HG03565 (cell line): ENCODE measurements at regions not wholly inside any gene's neighbourhood (a gene's known extent, or its start where the extent isn't known, plus 50 kb on each side); places are given as distances from the start of the nearest gene placed in this dataset.
"Not testable (repeated sequence)": the region's sequence is repeated elsewhere in the genome, so short reads cannot be mapped to it uniquely, and the experiment has no call there.

Source experiments
- ATAC-seq: cut with Tn5 transposase; IDR thresholded peaks from one replicate; pipeline ENCODE4 v1.9.1; 2021; ENCODE audit warnings: mild to moderate bottlenecking, moderate library complexity; ENCODE audit not compliant: unreplicated experiment

GRCh38 chr2:49343638-49344037 is 189.3 kb upstream of the FSHR start:
- ATAC-seq = no peak

- no peak for ATAC-seq
Measured at GRCh38 chr2:49342156-49342555, 187.8 kb upstream of the FSHR start.

DNA sequence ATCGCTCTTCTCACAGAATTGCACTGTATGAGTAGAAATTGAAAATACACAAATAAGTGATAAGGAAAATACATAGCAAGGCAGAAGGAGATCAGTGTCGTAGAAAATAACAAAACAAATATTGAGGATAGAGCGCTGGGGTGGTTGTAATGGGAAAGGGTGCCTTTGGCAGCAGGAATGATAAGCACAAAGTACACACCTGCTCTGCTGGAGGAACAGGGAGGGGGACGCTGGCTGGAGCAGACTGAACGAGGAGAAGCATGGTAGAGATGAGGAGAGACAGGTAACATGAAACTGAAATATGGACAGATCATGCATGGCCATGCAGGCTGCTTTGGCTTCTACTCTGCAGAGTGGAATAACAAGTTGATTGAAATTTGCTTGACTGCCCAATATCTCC is 181.2 kb upstream of the FSHR start:
- ATAC-seq = no peak

DNA sequence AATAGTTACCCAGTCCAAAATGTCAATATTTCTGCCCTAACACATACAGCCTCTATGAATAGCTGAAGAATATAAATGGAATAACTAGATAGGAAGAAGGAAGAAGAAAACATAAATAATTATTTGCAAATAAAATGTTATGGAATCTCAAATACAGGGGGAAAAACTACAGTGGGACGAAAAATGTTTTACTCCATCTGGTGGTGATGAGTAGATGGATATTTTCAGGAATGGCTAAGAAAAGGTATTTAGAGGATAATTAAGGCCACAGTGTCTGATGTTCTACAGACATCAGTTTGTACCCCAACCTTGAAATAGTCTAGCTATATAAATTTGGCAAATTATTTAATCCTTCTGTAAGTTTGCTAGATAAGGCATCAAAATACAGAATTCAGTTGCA is 178.1 kb upstream of the FSHR start:
- no peak for ATAC-seq

GRCh38 chr2:49318531-49318930 is 164.2 kb upstream of the FSHR start:
- ATAC-seq = no peak

DNA sequence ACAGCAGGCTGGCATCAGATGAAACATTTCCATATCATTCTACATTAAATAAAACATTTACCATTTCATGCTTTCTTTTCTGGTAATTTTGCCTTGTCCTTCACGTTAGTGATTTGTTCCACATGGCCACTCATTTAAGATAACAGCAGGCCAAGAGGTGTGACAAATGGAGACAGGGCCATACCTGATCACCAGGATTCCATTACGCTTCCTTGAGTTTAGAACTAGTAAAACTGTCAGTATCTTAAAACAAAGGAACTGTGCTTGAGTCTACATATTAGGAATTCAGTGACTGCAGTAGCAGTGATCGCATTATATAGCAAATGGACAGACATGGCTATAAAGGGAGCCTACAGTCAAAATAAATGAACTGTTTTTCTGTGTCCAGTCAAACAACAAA is 155.1 kb upstream of the FSHR start:
- ATAC-seq = no peak

DNA sequence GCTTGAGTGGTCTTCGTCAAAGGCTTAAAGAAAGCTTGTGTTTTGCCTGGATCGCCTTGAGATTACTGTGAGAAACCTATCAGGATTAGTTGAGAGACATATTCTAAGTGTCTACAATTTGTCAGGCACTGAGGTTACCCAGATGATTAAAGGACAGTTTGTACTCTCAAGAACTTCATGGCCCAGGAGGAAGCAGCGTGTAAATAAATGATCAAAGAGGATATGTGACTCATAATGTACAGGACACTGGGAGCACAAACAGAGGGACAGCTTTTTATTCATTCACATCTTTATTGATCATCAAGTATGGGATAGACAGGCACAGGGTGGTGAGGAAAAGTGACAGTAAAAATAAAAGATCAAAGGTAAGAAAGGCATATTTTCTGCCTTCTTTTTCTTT is 152.6 kb upstream of the FSHR start:
- ATAC-seq = no peak

DNA sequence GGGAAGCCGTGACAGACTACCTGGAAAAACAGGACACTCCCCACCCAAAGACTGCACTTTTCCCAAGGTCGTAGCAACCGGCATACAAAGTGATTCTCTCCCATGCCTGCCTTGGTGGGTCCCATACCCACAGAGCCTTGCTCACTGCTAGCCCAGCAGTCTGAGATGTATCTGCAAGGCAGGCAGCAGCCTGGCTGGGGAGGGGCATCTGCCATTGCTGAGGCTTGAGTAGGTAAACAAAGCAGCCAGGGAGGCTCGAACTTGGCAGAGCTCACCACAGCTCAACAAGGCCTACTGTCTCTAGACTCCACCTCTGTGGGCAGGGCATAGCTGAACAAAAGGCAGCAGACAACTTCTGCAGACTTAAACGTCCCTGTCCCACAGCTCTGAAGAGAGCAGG is 144.4 kb upstream of the FSHR start:
- ATAC-seq = not testable (repeated sequence)

- no peak for ATAC-seq
Measured at GRCh38 chr2:49298230-49298629, 143.9 kb upstream of the FSHR start.

GRCh38 chr2:49296107-49296867 is 142.0 kb upstream of the FSHR start:
- no peak for ATAC-seq

GRCh38 chr2:49294225-49294624 is 139.9 kb upstream of the FSHR start:
- no peak for ATAC-seq

- no peak for ATAC-seq
Measured at GRCh38 chr2:49291619-49292018, 137.3 kb upstream of the FSHR start.

GRCh38 chr2:49289711-49290110 is 135.4 kb upstream of the FSHR start:
- ATAC-seq = no peak

GRCh38 chr2:49288902-49289700 is 134.8 kb upstream of the FSHR start:
- no peak for ATAC-seq

GRCh38 chr2:49288113-49288705 is 133.9 kb upstream of the FSHR start:
- ATAC-seq = no peak

DNA sequence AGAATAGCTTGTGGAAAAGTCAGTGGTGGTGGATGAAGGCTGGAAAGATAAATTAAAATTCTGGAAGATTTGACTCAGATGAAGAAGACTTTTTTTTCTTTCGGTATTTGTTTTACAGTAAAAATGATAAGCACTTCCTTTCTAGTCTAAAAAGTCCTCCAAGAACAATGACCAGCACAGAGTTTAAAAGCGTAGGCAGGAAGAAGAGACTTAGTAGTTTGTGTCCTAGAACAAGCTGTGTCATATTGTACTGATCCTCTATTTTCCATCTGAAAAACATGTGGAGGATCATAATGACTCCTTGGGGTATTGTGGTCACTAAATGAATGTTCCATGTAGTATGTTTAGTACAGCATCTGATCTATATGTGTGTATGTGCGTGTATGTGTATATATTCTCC is 132.4 kb upstream of the FSHR start:
- ATAC-seq = no peak

DNA sequence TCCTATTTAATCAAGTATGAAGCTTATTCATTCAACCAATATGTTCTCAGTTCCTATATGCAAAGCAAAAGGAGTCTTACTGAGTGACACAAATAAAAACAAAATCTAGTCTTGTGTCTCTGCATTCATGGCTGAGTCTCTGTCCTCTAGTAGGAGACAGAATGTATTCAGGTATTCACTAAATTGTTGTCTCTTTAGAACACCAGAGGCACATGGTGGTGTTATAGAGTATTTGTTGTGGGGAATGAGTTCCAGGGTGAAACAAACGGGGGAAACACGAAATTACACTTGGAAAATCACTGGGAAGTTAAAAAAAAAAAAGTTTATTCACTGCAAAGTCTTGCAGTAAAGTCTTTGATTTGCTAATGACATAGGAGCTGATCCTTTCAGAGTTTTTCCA is 131.7 kb upstream of the FSHR start:
- no peak for ATAC-seq

DNA sequence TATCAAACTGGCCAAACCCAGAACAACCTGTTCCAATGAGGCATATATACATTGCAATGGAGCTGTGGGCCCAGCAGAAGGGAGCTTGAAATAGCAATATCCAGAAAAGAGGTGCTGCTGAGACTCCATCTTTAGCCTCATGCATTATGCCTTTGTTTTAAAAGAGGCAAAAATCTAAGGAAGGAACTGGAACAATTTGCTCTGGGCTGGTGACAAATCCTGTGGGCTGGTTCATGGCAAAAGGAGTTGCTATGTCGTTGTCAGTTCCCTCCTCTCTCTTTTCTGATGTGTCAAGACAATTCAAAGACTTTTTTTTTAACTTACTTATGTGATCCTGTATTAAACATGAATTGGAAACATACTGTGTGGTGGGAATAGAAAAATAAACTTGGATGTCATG is 124.2 kb upstream of the FSHR start:
- no peak for ATAC-seq

- no peak for ATAC-seq
Measured at GRCh38 chr2:49278141-49278540, 123.8 kb upstream of the FSHR start.

- ATAC-seq = no peak
Measured at GRCh38 chr2:49271060-49271606, 116.8 kb upstream of the FSHR start.

DNA sequence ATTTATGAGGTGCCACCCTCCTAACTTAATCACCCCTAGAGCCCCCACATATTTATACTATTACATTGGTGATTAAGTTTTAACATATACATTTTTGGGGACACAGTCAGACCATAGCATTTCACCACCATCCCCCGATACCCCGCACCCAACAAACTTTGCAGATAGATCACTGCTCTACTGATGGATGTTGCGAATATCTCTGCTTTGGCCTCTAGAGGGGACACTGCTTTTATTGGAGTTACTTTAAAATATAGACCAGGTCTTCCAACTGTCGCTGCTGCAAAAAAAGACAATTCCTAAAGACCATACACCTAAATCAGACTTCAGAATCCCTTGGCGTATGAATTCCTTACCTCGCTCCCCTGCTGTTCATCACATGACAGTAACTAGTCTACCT is 115.8 kb upstream of the FSHR start:
- ATAC-seq = no peak

GRCh38 chr2:49265471-49265870 is 111.2 kb upstream of the FSHR start:
- no peak for ATAC-seq
